Activated naive CD4-positive, alpha-beta T cell treated with anti-CD3 and anti-CD28 coated beads, Interleukin-2, amount 10 ng/mL, durations not matched to agents 7 days and 5 days (primary cell): ENCODE measurements at regions not wholly inside any gene's neighbourhood (a gene's known extent, or its start where the extent isn't known, plus 50 kb on each side); places are given as distances from the start of the nearest gene placed in this dataset.

ENCODE experiments used
- CTCF ChIA-PET: fragments of 350-600 bp; sonication (Branson Sonifier 250); formaldehyde crosslinking; loops from one replicate; lab custom pipeline; 2021; ENCODE audit warnings: antibody characterized with exemption; lab: Charles Lee
- DNase-seq: peaks from one replicate; pipeline ENCODE4 v3.0.0-alpha.2; 2020
- H3K27ac Mint-ChIP-seq: one replicate; pipeline ENCODE4 v1.8.0; 2021; ENCODE audit warnings: mild to moderate bottlenecking, moderate library complexity, mixed read lengths
- H3K27me3 Mint-ChIP-seq: one replicate; pipeline ENCODE4 v1.8.0; 2021; ENCODE audit warnings: mild to moderate bottlenecking, mixed read lengths
- H3K36me3 Mint-ChIP-seq: one replicate; pipeline ENCODE4 v1.8.0; 2021; ENCODE audit warnings: mixed read lengths
- H3K4me1 Mint-ChIP-seq: one replicate; pipeline ENCODE4 v1.8.0; 2021; ENCODE audit warnings: mixed read lengths
- H3K4me3 Mint-ChIP-seq: one replicate; pipeline ENCODE4 v1.8.0; 2021; ENCODE audit warnings: mild to moderate bottlenecking, moderate library complexity, mixed read lengths
- H3K9me3 Mint-ChIP-seq: one replicate; pipeline ENCODE4 v1.8.0; 2021; ENCODE audit warnings: mixed read lengths

GRCh38 chr21:28252928-28253327 lies 739.7 kb downstream of the LTN1 start:
- no peaks in the 10 kb centered on the region for H3K27me3 Mint-ChIP-seq
- CTCF ChIA-PET, result no interaction called here
- no peak overlapping the region for H3K27ac Mint-ChIP-seq
- DNase-seq, result no peak
- H3K9me3 Mint-ChIP-seq, result no peaks in the 10 kb centered on the region
- no peaks in the 10 kb centered on the region for H3K4me1 Mint-ChIP-seq
- no peaks in the 10 kb centered on the region for H3K36me3 Mint-ChIP-seq
- no peak overlapping the region for H3K4me3 Mint-ChIP-seq

DNA sequence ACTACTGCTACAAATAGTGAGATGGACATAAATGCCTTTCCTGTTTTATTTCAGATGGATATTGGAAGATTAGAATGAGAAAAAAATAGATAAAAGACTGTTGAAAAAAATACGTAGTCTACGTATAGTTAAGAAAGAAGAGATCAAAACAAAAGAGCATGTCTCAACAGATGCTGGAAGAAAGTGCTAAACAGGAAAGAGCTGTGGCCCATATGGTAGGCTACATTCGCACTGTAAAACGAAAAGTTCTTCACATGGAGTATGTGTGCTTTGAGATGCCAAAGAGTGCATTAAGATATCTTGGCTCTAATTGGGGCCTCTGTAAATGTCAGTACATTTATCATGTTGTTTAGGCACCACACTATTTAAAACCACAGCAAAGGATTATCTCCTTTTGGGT lies 741.7 kb downstream of the LTN1 start:
- Mint-ChIP-seq H3K27me3 (no peaks in the 10 kb centered on the region), H3K9me3 (no peaks in the 10 kb centered on the region), H3K4me1 (no peaks in the 10 kb centered on the region), H3K4me3 (no peak overlapping the region), H3K36me3 (no peaks in the 10 kb centered on the region), H3K27ac (no peak overlapping the region)
- no peak for DNase-seq
- CTCF ChIA-PET, result no interaction called here

- DNase-seq, result no peak
- H3K27me3 Mint-ChIP-seq, result no peaks in the 10 kb centered on the region
- no peaks in the 10 kb centered on the region for H3K36me3 Mint-ChIP-seq
- H3K9me3 Mint-ChIP-seq, result no peaks in the 10 kb centered on the region
- no peak overlapping the region for H3K27ac Mint-ChIP-seq
- no peak overlapping the region for H3K4me3 Mint-ChIP-seq
- CTCF ChIA-PET, result no interaction called here
- no peaks in the 10 kb centered on the region for H3K4me1 Mint-ChIP-seq
Measured at GRCh38 chr21:28247454-28248020, 745.1 kb downstream of the LTN1 start.

- H3K36me3 Mint-ChIP-seq, result no peaks in the 10 kb centered on the region
- CTCF ChIA-PET, result no interaction called here
- no peak overlapping the region for H3K27ac Mint-ChIP-seq
- no peaks in the 10 kb centered on the region for H3K4me1 Mint-ChIP-seq
- DNase-seq, result no peak
- H3K9me3 Mint-ChIP-seq, result no peaks in the 10 kb centered on the region
- no peaks in the 10 kb centered on the region for H3K27me3 Mint-ChIP-seq
- no peak overlapping the region for H3K4me3 Mint-ChIP-seq
Measured at GRCh38 chr21:28240586-28240985, 752.1 kb downstream of the LTN1 start.

DNA sequence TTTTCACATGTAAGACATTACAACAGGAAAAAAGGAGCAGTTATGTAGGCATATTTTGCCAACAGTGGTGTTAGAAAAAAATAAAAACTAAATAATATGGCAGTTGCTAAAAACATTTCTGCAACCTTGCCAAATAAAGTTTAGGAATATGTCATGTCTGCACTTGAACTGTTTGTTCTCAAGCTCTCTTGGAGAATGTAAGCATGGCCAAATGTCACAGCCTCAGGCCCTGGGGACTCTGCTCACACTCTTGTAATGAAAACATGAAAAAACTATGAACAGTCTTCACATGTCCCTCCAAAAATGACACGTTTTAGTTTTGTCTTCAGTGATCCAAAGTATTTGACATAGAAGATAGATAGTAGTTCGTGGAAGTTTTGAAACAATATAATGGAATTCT lies 753.3 kb downstream of the LTN1 start:
- Mint-ChIP-seq H3K4me1 (no peaks in the 10 kb centered on the region), H3K36me3 (no peaks in the 10 kb centered on the region), H3K9me3 (no peaks in the 10 kb centered on the region), H3K27me3 (no peaks in the 10 kb centered on the region), H3K27ac (no peak overlapping the region), H3K4me3 (no peak overlapping the region)
- CTCF ChIA-PET, result no interaction called here
- DNase-seq, result no peak

DNA sequence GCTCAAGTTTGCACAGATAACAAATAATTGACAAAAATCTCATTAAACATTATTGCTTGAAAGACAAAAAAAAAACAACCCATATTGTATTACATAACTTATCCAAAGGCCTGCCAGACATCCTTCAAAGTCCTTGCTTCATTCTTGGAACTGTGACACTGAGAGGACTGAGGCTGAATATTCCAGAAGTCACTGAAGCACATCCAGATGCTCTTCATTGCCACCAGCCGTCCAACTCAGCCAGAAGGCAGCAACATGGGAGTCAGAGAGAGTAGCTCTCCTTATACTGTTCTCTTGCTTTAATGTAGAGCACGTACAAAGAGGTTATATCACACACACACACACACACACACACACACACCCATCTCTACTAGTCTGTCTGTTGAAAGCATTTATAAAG lies 755.0 kb downstream of the LTN1 start:
- H3K4me1 Mint-ChIP-seq, result no peaks in the 10 kb centered on the region
- no peaks in the 10 kb centered on the region for H3K36me3 Mint-ChIP-seq
- CTCF ChIA-PET, result no interaction called here
- H3K4me3 Mint-ChIP-seq, result no peak overlapping the region
- DNase-seq, result no peak
- H3K9me3 Mint-ChIP-seq, result no peaks in the 10 kb centered on the region
- H3K27ac Mint-ChIP-seq, result no peak overlapping the region
- H3K27me3 Mint-ChIP-seq, result no peaks in the 10 kb centered on the region

DNA sequence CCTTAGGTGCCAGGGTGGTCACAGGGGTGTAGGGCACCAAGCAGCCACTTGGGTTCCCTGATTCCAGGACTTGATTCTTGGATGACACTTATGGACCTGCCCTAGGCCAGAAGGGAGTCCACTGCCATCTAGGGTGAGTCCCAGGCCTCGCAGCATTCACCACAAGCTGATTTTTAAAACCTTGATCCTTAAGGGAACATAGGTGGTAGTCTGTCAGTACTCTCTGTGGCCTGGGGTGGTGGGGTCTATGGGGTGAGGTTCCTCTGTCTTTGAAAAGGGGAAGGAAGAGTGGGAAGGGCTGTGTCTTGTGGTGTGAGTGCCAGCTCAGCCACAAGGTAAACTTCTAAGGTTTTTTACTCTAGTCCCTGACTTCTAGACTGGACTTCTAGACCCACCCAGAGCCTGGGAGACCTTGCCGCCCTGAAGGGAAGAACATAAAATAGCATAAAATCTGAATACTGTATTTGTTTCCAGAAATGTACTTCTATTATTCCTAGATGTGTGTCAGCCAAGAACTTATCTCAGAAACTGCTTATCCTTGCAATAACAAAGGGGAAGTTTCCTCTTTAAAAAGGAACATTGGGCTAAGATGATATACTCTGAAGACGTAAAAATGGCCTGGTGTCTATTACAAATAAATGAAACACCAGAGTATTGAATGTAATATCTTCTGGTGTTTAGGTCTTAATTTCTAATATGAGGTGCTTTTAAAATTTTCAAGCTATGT lies 757.3 kb downstream of the LTN1 start:
- no peaks in the 10 kb centered on the region for H3K36me3 Mint-ChIP-seq
- H3K9me3 Mint-ChIP-seq, result no peaks in the 10 kb centered on the region
- DNase-seq, result no peak
- no peaks in the 10 kb centered on the region for H3K27me3 Mint-ChIP-seq
- no peak overlapping the region for H3K27ac Mint-ChIP-seq
- no peak overlapping the region for H3K4me3 Mint-ChIP-seq
- CTCF ChIA-PET, result no interaction called here
- no peaks in the 10 kb centered on the region for H3K4me1 Mint-ChIP-seq

DNA sequence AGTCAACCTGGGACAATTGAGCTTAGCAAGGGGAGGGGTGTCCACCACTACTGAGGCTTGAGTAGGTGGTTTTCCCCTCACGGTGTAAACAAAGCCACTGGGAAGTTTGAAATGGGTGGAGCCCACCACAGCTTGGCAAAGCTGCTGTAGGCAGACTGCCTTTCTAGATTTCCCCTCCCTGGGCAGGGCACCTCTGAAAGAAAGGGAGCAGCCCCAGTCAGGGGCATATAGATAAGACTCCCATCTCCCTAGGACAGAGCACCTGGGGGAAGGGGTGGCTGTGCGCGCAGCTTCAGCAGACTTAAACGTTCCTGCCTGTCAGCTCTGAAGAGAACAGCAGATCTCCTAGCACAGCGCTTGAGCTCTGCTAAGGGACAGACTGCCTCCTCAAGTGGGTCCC lies 758.4 kb downstream of the LTN1 start:
- H3K36me3 Mint-ChIP-seq, result no peaks in the 10 kb centered on the region
- CTCF ChIA-PET, result no interaction called here
- H3K4me1 Mint-ChIP-seq, result no peaks in the 10 kb centered on the region
- no peak overlapping the region for H3K4me3 Mint-ChIP-seq
- DNase-seq, result no peak
- no peaks in the 10 kb centered on the region for H3K27me3 Mint-ChIP-seq
- H3K27ac Mint-ChIP-seq, result no peak overlapping the region
- no peaks in the 10 kb centered on the region for H3K9me3 Mint-ChIP-seq

- DNase-seq, result no peak
- Mint-ChIP-seq H3K9me3 (no peaks in the 10 kb centered on the region), H3K27ac (no peak overlapping the region), H3K36me3 (no peaks in the 10 kb centered on the region), H3K4me3 (no peak overlapping the region), H3K27me3 (no peaks in the 10 kb centered on the region), H3K4me1 (no peaks in the 10 kb centered on the region)
- CTCF ChIA-PET, result no interaction called here
Measured at GRCh38 chr21:28233536-28234220, 759.0 kb downstream of the LTN1 start.

GRCh38 chr21:28230559-28230958 lies 762.1 kb downstream of the LTN1 start:
- H3K4me1 Mint-ChIP-seq, result no peaks in the 10 kb centered on the region
- CTCF ChIA-PET, result no interaction called here
- no peaks in the 10 kb centered on the region for H3K36me3 Mint-ChIP-seq
- H3K4me3 Mint-ChIP-seq, result no peak overlapping the region
- DNase-seq, result no peak
- H3K9me3 Mint-ChIP-seq, result no peaks in the 10 kb centered on the region
- H3K27ac Mint-ChIP-seq, result no peak overlapping the region
- no peaks in the 10 kb centered on the region for H3K27me3 Mint-ChIP-seq

GRCh38 chr21:28229814-28230213 lies 762.9 kb downstream of the LTN1 start:
- CTCF ChIA-PET, result no interaction called here
- Mint-ChIP-seq H3K9me3 (no peaks in the 10 kb centered on the region), H3K4me1 (no peaks in the 10 kb centered on the region), H3K27me3 (no peaks in the 10 kb centered on the region), H3K27ac (no peak overlapping the region), H3K36me3 (no peaks in the 10 kb centered on the region), H3K4me3 (no peak overlapping the region)
- DNase-seq, result no peak

- no peaks in the 10 kb centered on the region for H3K4me1 Mint-ChIP-seq
- H3K27me3 Mint-ChIP-seq, result no peaks in the 10 kb centered on the region
- CTCF ChIA-PET, result no interaction called here
- H3K27ac Mint-ChIP-seq, result no peak overlapping the region
- H3K9me3 Mint-ChIP-seq, result no peaks in the 10 kb centered on the region
- H3K4me3 Mint-ChIP-seq, result no peak overlapping the region
- H3K36me3 Mint-ChIP-seq, result no peaks in the 10 kb centered on the region
- DNase-seq, result no peak
Measured at GRCh38 chr21:28228636-28228995, 764.1 kb downstream of the LTN1 start.

- CTCF ChIA-PET, result no interaction called here
- no peak for DNase-seq
- Mint-ChIP-seq H3K27me3 (no peaks in the 10 kb centered on the region), H3K4me1 (no peaks in the 10 kb centered on the region), H3K27ac (no peak overlapping the region), H3K4me3 (no peak overlapping the region), H3K36me3 (no peaks in the 10 kb centered on the region), H3K9me3 (no peaks in the 10 kb centered on the region)
Measured at GRCh38 chr21:28227881-28228635, 764.6 kb downstream of the LTN1 start.

DNA sequence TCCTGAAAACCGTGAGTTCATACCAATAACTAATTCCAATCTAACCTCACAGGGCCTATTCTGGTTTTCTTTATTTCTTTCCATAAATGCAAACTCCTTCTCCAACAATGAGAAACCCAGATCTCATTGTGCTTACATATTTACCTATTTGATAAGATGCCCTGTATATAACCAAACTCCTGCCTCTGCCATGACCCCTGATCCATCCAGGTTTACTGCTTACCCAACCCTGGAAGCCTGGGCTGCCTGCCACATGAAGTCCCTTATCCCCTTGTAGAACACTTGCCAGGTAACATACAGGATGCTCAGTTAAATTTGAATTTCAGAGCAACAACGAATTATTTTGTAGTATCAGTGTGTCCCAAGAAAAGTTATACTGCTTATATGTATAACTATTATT lies 766.1 kb downstream of the LTN1 start:
- no peaks in the 10 kb centered on the region for H3K4me1 Mint-ChIP-seq
- H3K36me3 Mint-ChIP-seq, result no peaks in the 10 kb centered on the region
- no peaks in the 10 kb centered on the region for H3K27me3 Mint-ChIP-seq
- no peaks in the 10 kb centered on the region for H3K9me3 Mint-ChIP-seq
- no peak overlapping the region for H3K27ac Mint-ChIP-seq
- no peak overlapping the region for H3K4me3 Mint-ChIP-seq
- no peak for DNase-seq
- CTCF ChIA-PET, result no interaction called here
